ENCODE measurements at regions not wholly inside any gene's neighbourhood (a gene's known extent, or its start where the extent isn't known, plus 50 kb on each side); places are given as distances from the start of the nearest gene placed in this dataset.

GRCh38 chr7:118449797-118450567, 225.5 kb downstream of the ANKRD7 start:
- TF ChIP-seq CTCF (IDR thresholded peaks at IDR 0.05 in 4 of 5, conservative IDR thresholded peaks at IDR 0.05 in 1 of 5), result no peak
- TF ChIP-seq POLR2A (IDR thresholded peaks at IDR 0.05), result no peak

All from gastrocnemius medialis (tissue), 4 donors.